NT2/D1 (cell line): ENCODE measurements at regions not wholly inside any gene's neighbourhood (a gene's known extent, or its start where the extent isn't known, plus 50 kb on each side); places are given as distances from the start of the nearest gene placed in this dataset.

Experiments used
- YY1 ChIP-seq: IDR thresholded peaks from 2 replicates; pipeline ENCODE4 v1.6.1; 2011; ENCODE audit not compliant: insufficient read length, insufficient read depth
- ZNF274 ChIP-seq: IDR thresholded peaks from 2 replicates; pipeline ENCODE4 v1.6.1; 2011; ENCODE audit warnings: mild to moderate bottlenecking, low read depth, low read length

GRCh38 chr13:111636271-111636670 is 315.8 kb downstream of the TEX29 start:
- TF ChIP-seq ZNF274 (no peak), YY1 (no peak)
